Neural progenitor cell (in vitro differentiated cells): ENCODE measurements at regions not wholly inside any gene's neighbourhood (a gene's known extent, or its start where the extent isn't known, plus 50 kb on each side); places are given as distances from the start of the nearest gene placed in this dataset.

Experiments
- EZH2 ChIP-seq: fragments of 200-600 bp; sonication (generic); IDR thresholded peaks from 2 replicates; pipeline ENCODE4 v1.6.1; 2017; ENCODE audit warnings: antibody characterized with exemption, mild to moderate bottlenecking, moderate library complexity
- EZH2phosphoT487 ChIP-seq: fragments of 200-600 bp; sonication (generic); IDR thresholded peaks from 2 replicates; pipeline ENCODE4 v1.6.1; 2017; ENCODE audit warnings: antibody characterized with exemption
- TF ChIP-seq, protein P1 (sequence below): fragments of 200-600 bp; sonication (generic); IDR thresholded peaks from 2 replicates; pipeline ENCODE4 v1.5.1; 2017; ENCODE audit warnings: antibody characterized with exemption, mild to moderate bottlenecking

DNA sequence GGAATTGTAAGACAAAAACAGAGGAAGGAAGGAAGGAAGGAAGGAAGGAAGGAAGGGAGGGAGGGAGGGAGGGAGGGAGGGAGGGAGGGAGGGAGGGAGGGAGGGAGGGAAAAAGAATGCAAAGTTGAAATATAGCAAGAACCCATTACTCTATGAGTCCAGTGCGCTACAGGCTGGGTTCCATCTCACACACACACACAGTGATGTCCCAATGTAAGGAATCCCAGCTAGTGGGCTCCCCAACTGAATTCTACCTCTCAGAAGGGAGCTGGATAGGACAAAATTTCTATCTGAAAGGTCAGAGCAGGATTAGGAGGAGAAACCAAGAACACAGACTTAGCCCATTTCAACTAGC lies 173.4 kb downstream of the DAD1 start:
- TF ChIP-seq, protein P1, sequence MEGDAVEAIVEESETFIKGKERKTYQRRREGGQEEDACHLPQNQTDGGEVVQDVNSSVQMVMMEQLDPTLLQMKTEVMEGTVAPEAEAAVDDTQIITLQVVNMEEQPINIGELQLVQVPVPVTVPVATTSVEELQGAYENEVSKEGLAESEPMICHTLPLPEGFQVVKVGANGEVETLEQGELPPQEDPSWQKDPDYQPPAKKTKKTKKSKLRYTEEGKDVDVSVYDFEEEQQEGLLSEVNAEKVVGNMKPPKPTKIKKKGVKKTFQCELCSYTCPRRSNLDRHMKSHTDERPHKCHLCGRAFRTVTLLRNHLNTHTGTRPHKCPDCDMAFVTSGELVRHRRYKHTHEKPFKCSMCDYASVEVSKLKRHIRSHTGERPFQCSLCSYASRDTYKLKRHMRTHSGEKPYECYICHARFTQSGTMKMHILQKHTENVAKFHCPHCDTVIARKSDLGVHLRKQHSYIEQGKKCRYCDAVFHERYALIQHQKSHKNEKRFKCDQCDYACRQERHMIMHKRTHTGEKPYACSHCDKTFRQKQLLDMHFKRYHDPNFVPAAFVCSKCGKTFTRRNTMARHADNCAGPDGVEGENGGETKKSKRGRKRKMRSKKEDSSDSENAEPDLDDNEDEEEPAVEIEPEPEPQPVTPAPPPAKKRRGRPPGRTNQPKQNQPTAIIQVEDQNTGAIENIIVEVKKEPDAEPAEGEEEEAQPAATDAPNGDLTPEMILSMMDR, result no peak
- TF ChIP-seq EZH2phosphoT487, result no peak
- TF ChIP-seq EZH2, result no peak
